PC-9 (cell line): ENCODE measurements at regions not wholly inside any gene's neighbourhood (a gene's known extent, or its start where the extent isn't known, plus 50 kb on each side); places are given as distances from the start of the nearest gene placed in this dataset.

Source experiments
- BruUV-seq: library from RNA; stranded (reverse); fragments of 400-500 nt; replicated peaks from 2 replicates; lab custom pipeline; 2021; lab: Mats Ljungman, UMichigan
- CTCF ChIA-PET: fragments of 300-600 bp; sonication (Branson Sonifier 250); formaldehyde crosslinking; loops from one replicate; lab custom pipeline; 2022; ENCODE audit warnings: antibody characterized with exemption; lab: Charles Lee
- POLR2A ChIA-PET: fragments of 300-600 bp; sonication (Branson Sonifier 250); formaldehyde crosslinking; loops from one replicate; lab custom pipeline; 2022; ENCODE audit warnings: antibody characterized with exemption; ENCODE audit not compliant: unreplicated experiment; lab: Charles Lee
- DNase-seq, 2 experiments: peaks; one replicate each; pipeline versions ENCODE4 v3.0.0 to v3.0.0-alpha.2; 2015 to 2022; ENCODE audit warnings: mixed read lengths in 1 of 2
- H2AFZ ChIP-seq: fragments of 200-600 bp; sonication (generic); 2 replicates; pipeline ENCODE4 v1.8.1; 2017; ENCODE audit warnings: antibody characterized with exemption
- H3F3A ChIP-seq: fragments of 200-600 bp; sonication (generic); 2 replicates; pipeline ENCODE4 v1.8.1; 2017; ENCODE audit warnings: antibody characterized with exemption, mild to moderate bottlenecking, low read depth; ENCODE audit not compliant: insufficient read depth
- H3K27ac ChIP-seq: fragments of 200-600 bp; sonication (generic); 2 replicates; pipeline ENCODE4 v1.6.1; 2016; ENCODE audit warnings: mixed run types
- H3K27me3 ChIP-seq: fragments of 200-600 bp; sonication (generic); 2 replicates; pipeline ENCODE4 v1.6.1; 2016; ENCODE audit warnings: low read depth, mixed run types; ENCODE audit not compliant: insufficient read depth
- H3K36me3 ChIP-seq: fragments of 200-600 bp; sonication (generic); 2 replicates; pipeline ENCODE4 v1.6.1; 2016; ENCODE audit warnings: low read depth, mixed run types
- H3K4me1 ChIP-seq: fragments of 200-600 bp; sonication (generic); replicated peaks from 2 replicates; pipeline ENCODE4 v1.6.1; 2016; ENCODE audit warnings: mixed run types; ENCODE audit not compliant: insufficient read depth
- H3K4me2 ChIP-seq: fragments of 200-600 bp; sonication (generic); 2 replicates; pipeline ENCODE4 v1.6.1; 2017; ENCODE audit warnings: mixed run types
- H3K4me3 ChIP-seq: fragments of 200-600 bp; sonication (generic); 2 replicates; pipeline ENCODE4 v1.6.1; 2016; ENCODE audit warnings: mixed run types
- H3K79me2 ChIP-seq: fragments of 200-600 bp; sonication (generic); 2 replicates; pipeline ENCODE4 v1.6.1; 2017; ENCODE audit warnings: low read depth, mixed run types
- H3K9me2 ChIP-seq: fragments of 200-600 bp; sonication (generic); 2 replicates; pipeline ENCODE4 v1.8.1; 2017; ENCODE audit warnings: mild to moderate bottlenecking; ENCODE audit not compliant: insufficient read depth
- H3K9me3 ChIP-seq: fragments of 200-600 bp; sonication (generic); 2 replicates; pipeline ENCODE4 v1.8.1; 2016; ENCODE audit warnings: low read depth; ENCODE audit not compliant: insufficient read depth
- H4K20me1 ChIP-seq: fragments of 200-600 bp; sonication (generic); 2 replicates; pipeline ENCODE4 v1.8.1; 2017; ENCODE audit not compliant: insufficient read depth
- CTCF ChIP-seq: fragments of 200-600 bp; sonication (generic); conservative IDR thresholded peaks from 2 replicates; pipeline ENCODE4 v1.6.1; 2017; ENCODE audit warnings: mixed run types, antibody characterized with exemption, mild to moderate bottlenecking, moderate library complexity
- EZH2 ChIP-seq: fragments of 200-600 bp; sonication (generic); IDR thresholded peaks from 2 replicates; pipeline ENCODE4 v1.8.0; 2017; ENCODE audit warnings: antibody characterized with exemption, low read depth
- intact Hi-C: fragments of 100-400 bp; cut with micrococcal nuclease; formaldehyde crosslinking; loops from one replicate; pipeline ENCODE4 v1.10.0; 2022; ENCODE audit not compliant: unreplicated experiment

GRCh38 chr22:19632668-19633148 lies 81.6 kb upstream of the SEPTIN5 start:
- no peak for TF ChIP-seq EZH2
- TF ChIP-seq CTCF = no peak
- H3K4me1 ChIP-seq = no peaks in the 10 kb centered on the region
- no peak overlapping the region for H2AFZ ChIP-seq
- intact Hi-C loops = loop anchor here (2.0 to 5.0 kb wide), 3 partner anchors 82 to 280 kb away; partner anchors contain the start of genes CDC45, SEPTIN5 and UFD1
- no peak for DNase-seq
- no peaks in the 10 kb centered on the region for H3K27me3 ChIP-seq
- H3K9me3 ChIP-seq = no peaks in the 10 kb centered on the region
- no peaks in the 10 kb centered on the region for H3K9me2 ChIP-seq
- no peaks in the 10 kb centered on the region for H3K36me3 ChIP-seq
- no TSS peak for BruUV-seq
- no peak overlapping the region for H3K4me3 ChIP-seq
- no peaks in the 10 kb centered on the region for H4K20me1 ChIP-seq
- no peak overlapping the region for H3K27ac ChIP-seq
- CTCF ChIA-PET = interaction anchor here (0.6 kb wide), 1 partner anchor 332 kb away, joined by 3 read pairs; no protein-coding TSS in a partner anchor
- H3F3A ChIP-seq = no peaks in the 10 kb centered on the region
- H3K79me2 ChIP-seq = no peaks in the 10 kb centered on the region
- POLR2A ChIA-PET = no interaction called here
- no peak overlapping the region for H3K4me2 ChIP-seq

GRCh38 chr22:19634226-19634975 lies 79.9 kb upstream of the SEPTIN5 start:
- Histone ChIP-seq H3K4me2 (no peak overlapping the region), H3F3A (no peaks in the 10 kb centered on the region), H3K27me3 (no peaks in the 10 kb centered on the region), H3K9me2 (no peaks in the 10 kb centered on the region), H3K4me3 (no peak overlapping the region), H3K27ac (no peak overlapping the region), H2AFZ (no peak overlapping the region), H4K20me1 (no peaks in the 10 kb centered on the region), H3K9me3 (no peaks in the 10 kb centered on the region), H3K4me1 (no peaks in the 10 kb centered on the region), H3K79me2 (no peaks in the 10 kb centered on the region), H3K36me3 (no peaks in the 10 kb centered on the region)
- intact Hi-C loops = loop anchor here (5.0 kb wide), 2 partner anchors 157 to 278 kb away; partner anchors contain the start of genes CDC45 and UFD1
- ChIA-PET POLR2A (no interaction called here), CTCF (no interaction called here)
- DNase-seq = no peak
- TF ChIP-seq EZH2 = no peak
- no peak for TF ChIP-seq CTCF
- BruUV-seq = no TSS peak

- Histone ChIP-seq H3K27ac (no peak overlapping the region), H3K79me2 (no peaks in the 10 kb centered on the region), H3K4me3 (no peak overlapping the region), H3K36me3 (no peaks in the 10 kb centered on the region), H3K4me2 (no peak overlapping the region), H3K9me3 (no peaks in the 10 kb centered on the region), H3F3A (no peaks in the 10 kb centered on the region), H2AFZ (no peak overlapping the region), H3K9me2 (no peaks in the 10 kb centered on the region), H3K27me3 (no peaks in the 10 kb centered on the region), H3K4me1 (no peaks in the 10 kb centered on the region), H4K20me1 (no peaks in the 10 kb centered on the region)
- DNase-seq = no peak
- intact Hi-C loops = no loop called here
- ChIA-PET POLR2A (no interaction called here), CTCF (no interaction called here)
- TF ChIP-seq CTCF (no peak), EZH2 (no peak)
- BruUV-seq = no TSS peak
Observed at GRCh38 chr22:19635644-19636043, 78.7 kb upstream of the SEPTIN5 start.
